ENCODE measurements at regions not wholly inside any gene's neighbourhood (a gene's known extent, or its start where the extent isn't known, plus 50 kb on each side); places are given as distances from the start of the nearest gene placed in this dataset.
"Not testable (repeated sequence)": the region's sequence is repeated elsewhere in the genome, so short reads cannot be mapped to it uniquely, and the experiment has no call there.

DNA sequence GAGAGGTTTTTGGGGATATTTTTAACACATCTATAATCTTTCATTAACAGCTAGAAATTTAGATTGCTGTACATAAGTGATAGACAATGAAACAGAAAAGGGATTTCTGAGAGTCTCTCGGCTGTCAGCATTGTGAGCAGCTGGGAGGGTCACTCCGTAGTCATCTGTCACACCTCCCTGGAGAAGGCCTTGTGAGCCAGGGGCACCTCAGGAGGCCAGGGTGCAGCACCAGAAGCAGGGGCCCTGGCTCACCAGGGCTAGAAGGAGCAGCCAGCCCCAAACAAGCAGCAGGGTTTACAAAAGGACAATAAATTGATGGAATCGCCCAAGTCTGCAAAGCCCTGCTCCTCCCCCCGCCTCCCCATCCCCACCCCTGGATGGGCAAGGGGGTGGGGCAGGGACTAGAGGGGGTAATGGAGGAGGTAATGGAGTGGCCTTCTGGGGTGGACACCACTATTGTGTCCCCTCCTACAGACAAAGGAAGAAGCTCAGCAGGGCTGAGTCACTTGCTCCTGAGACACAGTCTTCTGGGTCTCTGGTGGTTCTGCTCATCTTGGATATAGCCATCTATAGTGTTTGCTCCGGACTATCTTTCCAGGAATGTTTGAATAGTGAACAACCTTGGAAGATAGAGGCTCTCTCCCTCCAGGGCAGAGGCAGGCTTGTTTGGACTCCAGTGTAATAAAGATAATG, 263.4 kb downstream of the NPHP4 start:
- H3K36me3 ChIP-seq (ENCODE audit: control insufficient read depth in 2 of 3, insufficient read depth in 3 of 3, low read length in 3 of 3): no peaks in the 10 kb centered on the region
- no peaks in the 10 kb centered on the region for H3K27me3 ChIP-seq (ENCODE audit: control insufficient read depth, insufficient read depth, low read length)
- H3K9ac ChIP-seq (ENCODE audit: low read length in 3 of 3): no peak overlapping the region
- H3K27ac ChIP-seq (ENCODE audit: low read depth in 2 of 2, low read length in 2 of 2): no peak overlapping the region
- H3K4me3 ChIP-seq (ENCODE audit: low read length in 3 of 3): no peak overlapping the region
- intact Hi-C loops (cut with DNase I): no loop called here
- H3K4me1 ChIP-seq (ENCODE audit: control insufficient read depth in 2 of 3, insufficient read depth in 2 of 3, low read depth in 1 of 3, low read length in 3 of 3): no peaks in the 10 kb centered on the region
- FAIRE-seq (no peak), DNase-seq (no peak)
- H3K9me3 ChIP-seq (ENCODE audit: control insufficient read depth in 2 of 3, insufficient read depth in 1 of 3, low read length in 3 of 3): no peaks in the 10 kb centered on the region
- TF ChIP-seq, protein P1, sequence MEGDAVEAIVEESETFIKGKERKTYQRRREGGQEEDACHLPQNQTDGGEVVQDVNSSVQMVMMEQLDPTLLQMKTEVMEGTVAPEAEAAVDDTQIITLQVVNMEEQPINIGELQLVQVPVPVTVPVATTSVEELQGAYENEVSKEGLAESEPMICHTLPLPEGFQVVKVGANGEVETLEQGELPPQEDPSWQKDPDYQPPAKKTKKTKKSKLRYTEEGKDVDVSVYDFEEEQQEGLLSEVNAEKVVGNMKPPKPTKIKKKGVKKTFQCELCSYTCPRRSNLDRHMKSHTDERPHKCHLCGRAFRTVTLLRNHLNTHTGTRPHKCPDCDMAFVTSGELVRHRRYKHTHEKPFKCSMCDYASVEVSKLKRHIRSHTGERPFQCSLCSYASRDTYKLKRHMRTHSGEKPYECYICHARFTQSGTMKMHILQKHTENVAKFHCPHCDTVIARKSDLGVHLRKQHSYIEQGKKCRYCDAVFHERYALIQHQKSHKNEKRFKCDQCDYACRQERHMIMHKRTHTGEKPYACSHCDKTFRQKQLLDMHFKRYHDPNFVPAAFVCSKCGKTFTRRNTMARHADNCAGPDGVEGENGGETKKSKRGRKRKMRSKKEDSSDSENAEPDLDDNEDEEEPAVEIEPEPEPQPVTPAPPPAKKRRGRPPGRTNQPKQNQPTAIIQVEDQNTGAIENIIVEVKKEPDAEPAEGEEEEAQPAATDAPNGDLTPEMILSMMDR (IDR thresholded peaks at IDR 0.05; ENCODE audit: borderline replicate concordance, extremely low read depth, insufficient read depth): no peak

DNA sequence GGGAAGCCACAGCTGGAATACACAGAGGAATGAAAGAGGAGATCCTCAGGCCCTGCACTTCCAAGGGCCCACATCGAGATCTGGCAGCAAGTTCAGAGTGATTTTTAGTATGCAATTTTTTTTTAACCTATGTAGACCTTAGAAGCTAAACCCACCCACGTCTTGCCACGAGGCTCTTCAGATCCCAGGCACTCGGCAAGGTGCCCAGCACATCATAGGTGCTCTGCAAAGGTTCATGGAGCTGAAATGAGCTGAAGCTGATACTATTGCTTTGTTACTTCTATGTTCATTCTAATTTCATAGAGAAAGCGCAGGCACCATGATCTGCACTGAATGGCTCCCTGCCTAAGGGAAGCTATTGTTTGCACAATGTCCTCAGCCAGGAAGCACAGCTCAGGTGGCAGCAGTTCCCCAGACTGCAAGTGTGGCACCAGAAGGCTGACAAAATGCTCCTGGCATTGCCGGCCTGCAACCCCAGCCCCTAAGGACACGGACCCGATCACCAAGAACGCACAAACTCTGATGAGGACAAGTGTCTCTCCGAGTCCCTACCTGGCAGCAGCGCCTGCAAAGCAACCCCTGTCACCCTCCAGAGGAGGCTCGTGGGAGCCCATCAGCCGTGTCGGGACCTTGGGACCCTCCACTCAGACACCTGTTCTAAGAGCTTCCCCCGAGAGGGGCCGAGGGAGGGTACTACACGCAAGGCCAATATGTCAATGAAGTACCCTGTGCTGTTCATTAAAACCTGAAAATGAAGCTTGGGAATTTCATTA, 264.2 kb downstream of the NPHP4 start:
- FAIRE-seq: no peak
- no peak overlapping the region for H3K9ac ChIP-seq (ENCODE audit: low read length in 3 of 3)
- H3K27me3 ChIP-seq (ENCODE audit: control insufficient read depth, insufficient read depth, low read length): no peaks in the 10 kb centered on the region
- intact Hi-C loops (cut with DNase I): no loop called here
- TF ChIP-seq, protein P1 (IDR thresholded peaks at IDR 0.05; ENCODE audit: borderline replicate concordance, extremely low read depth, insufficient read depth): no peak
- H3K27ac ChIP-seq (ENCODE audit: low read depth in 2 of 2, low read length in 2 of 2): no peak overlapping the region
- no peaks in the 10 kb centered on the region for H3K36me3 ChIP-seq (ENCODE audit: control insufficient read depth in 2 of 3, insufficient read depth in 3 of 3, low read length in 3 of 3)
- no peak overlapping the region for H3K4me3 ChIP-seq (ENCODE audit: low read length in 3 of 3)
- peak in 1 of 5 donors; percentile 55 for DNase-seq
- no peaks in the 10 kb centered on the region for H3K9me3 ChIP-seq (ENCODE audit: control insufficient read depth in 2 of 3, insufficient read depth in 1 of 3, low read length in 3 of 3)
- H3K4me1 ChIP-seq (ENCODE audit: control insufficient read depth in 2 of 3, insufficient read depth in 2 of 3, low read depth in 1 of 3, low read length in 3 of 3): no peaks in the 10 kb centered on the region

DNA sequence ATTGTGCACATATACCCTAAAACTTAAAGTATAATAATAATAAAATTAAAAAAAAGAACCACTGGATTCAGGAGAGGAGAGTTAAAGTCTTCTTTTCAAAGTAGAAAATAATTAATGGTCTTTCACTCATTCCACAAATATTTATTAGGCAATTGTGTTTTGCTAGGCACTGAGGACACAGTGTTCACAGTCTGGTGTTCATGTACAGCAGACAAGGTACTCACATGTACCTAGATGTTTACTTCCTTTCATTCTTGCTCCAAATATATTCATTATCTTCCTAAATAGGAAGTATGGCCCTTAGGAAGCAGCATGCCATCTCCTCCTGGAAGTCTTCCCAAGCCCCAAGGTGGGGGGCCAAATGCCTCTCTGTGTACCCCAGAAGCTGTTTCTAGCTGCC, 265.0 kb downstream of the NPHP4 start:
- intact Hi-C loops (cut with DNase I): no loop called here
- no peak overlapping the region for H3K9ac ChIP-seq (ENCODE audit: low read length in 3 of 3)
- no peaks in the 10 kb centered on the region for H3K36me3 ChIP-seq (ENCODE audit: control insufficient read depth in 2 of 3, insufficient read depth in 3 of 3, low read length in 3 of 3)
- TF ChIP-seq, protein P1 (IDR thresholded peaks at IDR 0.05; ENCODE audit: borderline replicate concordance, extremely low read depth, insufficient read depth): no peak
- no peaks in the 10 kb centered on the region for H3K4me1 ChIP-seq (ENCODE audit: control insufficient read depth in 2 of 3, insufficient read depth in 2 of 3, low read depth in 1 of 3, low read length in 3 of 3)
- no peak for DNase-seq
- H3K4me3 ChIP-seq (ENCODE audit: low read length in 3 of 3): no peak overlapping the region
- no peaks in the 10 kb centered on the region for H3K27me3 ChIP-seq (ENCODE audit: control insufficient read depth, insufficient read depth, low read length)
- H3K9me3 ChIP-seq (ENCODE audit: control insufficient read depth in 2 of 3, insufficient read depth in 1 of 3, low read length in 3 of 3): no peaks in the 10 kb centered on the region
- no peak for FAIRE-seq
- H3K27ac ChIP-seq (ENCODE audit: low read depth in 2 of 2, low read length in 2 of 2): no peak overlapping the region

DNA sequence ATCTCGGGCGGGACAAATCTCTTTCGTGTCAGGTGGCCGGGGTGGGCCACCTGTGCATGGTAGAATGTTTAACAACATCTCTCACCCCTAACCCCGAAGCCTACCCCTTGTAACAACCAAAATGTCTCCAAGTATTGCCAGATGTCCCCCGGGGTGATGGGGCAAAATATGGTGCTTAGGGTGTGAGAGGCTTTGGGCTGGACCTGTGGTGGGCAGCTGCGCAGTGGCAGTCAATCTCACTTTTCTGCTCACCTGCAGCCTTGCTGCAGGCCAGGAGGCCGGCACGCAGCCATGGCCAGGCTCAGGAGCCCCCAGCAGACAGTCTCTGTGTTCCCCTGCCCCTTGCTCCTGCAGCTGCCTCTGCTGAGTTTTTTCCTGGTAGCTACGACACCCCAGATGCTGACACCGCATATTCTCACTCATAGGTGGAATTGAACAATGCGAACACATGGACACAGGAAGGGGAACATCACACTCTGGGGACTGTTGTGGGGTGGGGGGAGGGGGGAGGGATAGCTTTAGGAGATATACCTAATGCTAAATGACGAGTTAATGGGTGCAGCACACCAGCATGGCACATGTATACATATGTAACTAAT, 265.5 kb downstream of the NPHP4 start:
- H3K27me3 ChIP-seq (ENCODE audit: control insufficient read depth, insufficient read depth, low read length); FAIRE-seq: not testable (repeated sequence)

More for the DNA sequence above, 265.5 kb downstream of the NPHP4 start:
- H3K9me3 ChIP-seq (ENCODE audit: control insufficient read depth in 2 of 3, insufficient read depth in 1 of 3, low read length in 3 of 3); H3K4me3 ChIP-seq (ENCODE audit: low read length in 3 of 3); H3K4me1 ChIP-seq (ENCODE audit: control insufficient read depth in 2 of 3, insufficient read depth in 2 of 3, low read depth in 1 of 3, low read length in 3 of 3); DNase-seq; H3K27ac ChIP-seq (ENCODE audit: low read depth in 2 of 2, low read length in 2 of 2); H3K36me3 ChIP-seq (ENCODE audit: control insufficient read depth in 2 of 3, insufficient read depth in 3 of 3, low read length in 3 of 3); intact Hi-C loops (cut with DNase I); H3K9ac ChIP-seq (ENCODE audit: low read length in 3 of 3): not testable (repeated sequence)
